Transverse colon (tissue), 3 donors: ENCODE measurements at regions not wholly inside any gene's neighbourhood (a gene's known extent, or its start where the extent isn't known, plus 50 kb on each side); places are given as distances from the start of the nearest gene placed in this dataset.

Experiments used
- CTCF ChIP-seq, 5 experiments: fragments of 200-600 bp in 3 of 5; fragments of 450-650 bp in 2 of 5; sonication (generic) in 3 of 5; IDR thresholded peaks; 1 replicate in 2 of 5; 2 replicates in 3 of 5; pipeline ENCODE4 v1.5.1; 2016 to 2017; ENCODE audit warnings: antibody characterized with exemption in 5 of 5, inconsistent platforms in 3 of 5, mild to moderate bottlenecking in 2 of 5, moderate library complexity in 1 of 5
- POLR2A ChIP-seq: fragments of 450-650 bp; IDR thresholded peaks from one replicate; pipeline ENCODE4 v1.6.1; 2016; ENCODE audit warnings: antibody characterized with exemption, mild to moderate bottlenecking, moderate library complexity

- TF ChIP-seq CTCF (IDR thresholded peaks at IDR 0.05) (no peak), POLR2A (no peak)
Measured at GRCh38 chr19:5393088-5393487, 52.5 kb upstream of the PTPRS start.
